ENCODE measurements at regions not wholly inside any gene's neighbourhood (a gene's known extent, or its start where the extent isn't known, plus 50 kb on each side); places are given as distances from the start of the nearest gene placed in this dataset.

DNA sequence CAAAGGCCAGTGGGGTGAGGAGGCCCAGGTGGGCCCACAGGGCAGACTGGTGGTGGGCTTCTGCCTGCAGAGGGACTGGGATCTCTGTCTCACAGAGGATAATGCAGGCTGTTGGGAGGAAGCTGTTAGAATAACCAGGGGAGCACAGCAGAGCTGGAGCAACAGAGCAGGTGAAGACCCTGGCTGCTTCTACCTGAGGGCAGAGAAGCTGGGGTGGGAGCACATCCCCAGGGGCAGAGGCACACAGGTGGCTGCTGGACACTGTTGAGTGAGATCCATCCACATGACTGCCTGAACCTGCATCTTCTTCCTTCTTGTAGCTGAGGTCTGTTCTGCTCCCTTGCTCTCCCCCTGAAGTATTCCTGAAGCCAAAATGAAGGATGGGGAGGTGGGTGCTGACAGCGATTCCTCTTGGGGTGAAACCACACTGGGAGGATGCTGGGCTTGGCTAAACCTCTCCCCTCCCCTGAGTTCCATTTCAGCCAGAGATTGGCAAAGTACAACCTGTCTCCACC, 1725.0 kb downstream of the TP53TG3F start:
- H3K9me3 ChIP-seq (ENCODE audit: control insufficient read depth, insufficient read depth, low read depth, low read length) = peaks cover 86% of the 10 kb centered on the region; the same call in 1 of the 2 replicates
- H3K27ac ChIP-seq (ENCODE audit: low read depth, low read length) = no peak overlapping the region
- H3K9ac ChIP-seq (ENCODE audit: low read length) = no peak overlapping the region
- no peaks in the 10 kb centered on the region; the same call in 1 of the 2 replicates for H3K27me3 ChIP-seq (ENCODE audit: control insufficient read depth, insufficient read depth, low read length)
- no peaks in the 10 kb centered on the region for H3K4me1 ChIP-seq (ENCODE audit: control insufficient read depth, insufficient read depth, low read length)
- H3K36me3 ChIP-seq (ENCODE audit: control insufficient read depth, insufficient read depth, low read length) = no peaks in the 10 kb centered on the region
- H3K4me3 ChIP-seq (ENCODE audit: low read depth, low read length) = no peak overlapping the region

DNA sequence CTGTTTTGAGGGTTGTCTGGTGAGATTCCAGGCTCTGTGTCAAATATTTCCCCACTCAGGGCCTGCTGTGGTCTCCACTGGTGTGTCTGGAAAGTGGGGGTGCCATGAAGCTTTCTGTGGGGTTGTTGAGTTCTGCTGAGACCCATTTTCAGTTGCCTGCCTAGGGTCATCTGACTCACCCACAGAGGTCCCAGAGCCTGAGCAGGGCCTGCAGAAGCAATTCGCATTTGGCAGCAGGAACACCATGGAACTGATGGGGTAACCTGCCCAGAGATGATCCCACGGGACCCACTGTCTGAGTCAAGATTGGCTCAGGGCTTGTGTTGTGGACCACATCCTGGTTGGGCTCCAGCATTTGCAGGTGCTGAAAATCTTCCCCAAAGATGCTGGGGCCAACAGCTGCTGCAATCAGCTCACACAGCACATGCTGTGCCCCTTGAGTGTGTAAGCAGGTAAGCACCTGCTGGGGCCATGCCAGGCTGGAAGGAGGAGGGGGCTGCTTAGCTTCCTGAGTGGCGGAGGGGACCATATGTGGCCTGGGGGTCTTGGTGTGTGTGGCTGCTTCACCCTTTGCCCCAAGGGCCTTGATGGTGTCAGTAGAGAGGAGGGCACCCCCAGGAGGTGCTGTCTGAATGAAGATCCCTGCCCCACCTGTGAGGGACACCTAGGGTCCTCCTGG, 1726.1 kb downstream of the TP53TG3F start:
- H3K27me3 ChIP-seq (ENCODE audit: control insufficient read depth, insufficient read depth, low read length) = no peaks in the 10 kb centered on the region; the same call in 1 of the 2 replicates
- no peak overlapping the region for H3K27ac ChIP-seq (ENCODE audit: low read depth, low read length)
- no peak overlapping the region for H3K9ac ChIP-seq (ENCODE audit: low read length)
- no peaks in the 10 kb centered on the region for H3K4me1 ChIP-seq (ENCODE audit: control insufficient read depth, insufficient read depth, low read length)
- H3K36me3 ChIP-seq (ENCODE audit: control insufficient read depth, insufficient read depth, low read length) = no peaks in the 10 kb centered on the region
- H3K9me3 ChIP-seq (ENCODE audit: control insufficient read depth, insufficient read depth, low read depth, low read length) = peaks cover 80% of the 10 kb centered on the region; the same call in 1 of the 2 replicates
- H3K4me3 ChIP-seq (ENCODE audit: low read depth, low read length) = no peak overlapping the region

DNA sequence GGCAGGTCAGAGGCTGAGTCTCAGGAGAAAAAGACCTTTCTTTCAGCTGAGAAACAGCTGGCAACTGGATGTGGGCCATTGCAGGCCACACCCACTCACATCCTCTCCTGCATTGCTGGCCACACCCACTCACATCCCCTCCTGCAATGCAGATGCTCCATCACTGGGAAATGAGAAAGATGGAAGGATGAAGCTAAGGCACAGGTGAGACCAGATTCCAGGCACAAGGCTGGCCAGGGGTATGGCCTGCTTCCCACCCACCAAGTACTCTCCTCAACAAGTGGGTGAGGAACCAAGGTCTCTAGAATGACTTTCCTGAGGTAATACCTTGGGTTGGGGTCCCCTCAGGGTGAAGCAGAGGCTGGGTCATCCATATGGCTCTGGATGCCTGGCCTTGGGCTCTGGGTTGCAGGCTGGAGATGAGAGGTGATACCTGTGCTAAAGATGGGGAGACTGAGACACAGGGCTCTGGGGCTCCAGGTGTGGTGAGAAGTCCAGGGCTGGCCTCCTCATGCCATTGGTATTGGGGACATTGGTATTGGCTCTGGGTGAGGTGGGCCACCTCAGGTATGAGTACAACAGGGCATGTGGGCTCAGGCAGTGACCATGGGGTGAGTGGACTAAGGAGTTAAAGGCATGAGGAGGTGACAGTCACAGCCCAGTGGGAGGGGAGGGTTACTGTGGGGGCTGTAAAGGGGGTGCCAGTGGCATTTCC, 1726.8 kb downstream of the TP53TG3F start:
- Histone ChIP-seq H3K27ac (ENCODE audit: low read depth, low read length) (no peak overlapping the region), H3K9ac (ENCODE audit: low read length) (no peak overlapping the region), H3K9me3 (ENCODE audit: control insufficient read depth, insufficient read depth, low read depth, low read length) (peaks cover 75% of the 10 kb centered on the region; the same call in 1 of the 2 replicates), H3K4me3 (ENCODE audit: low read depth, low read length) (no peak overlapping the region), H3K27me3 (ENCODE audit: control insufficient read depth, insufficient read depth, low read length) (no peaks in the 10 kb centered on the region; the same call in 1 of the 2 replicates), H3K36me3 (ENCODE audit: control insufficient read depth, insufficient read depth, low read length) (no peaks in the 10 kb centered on the region), H3K4me1 (ENCODE audit: control insufficient read depth, insufficient read depth, low read length) (no peaks in the 10 kb centered on the region)

DNA sequence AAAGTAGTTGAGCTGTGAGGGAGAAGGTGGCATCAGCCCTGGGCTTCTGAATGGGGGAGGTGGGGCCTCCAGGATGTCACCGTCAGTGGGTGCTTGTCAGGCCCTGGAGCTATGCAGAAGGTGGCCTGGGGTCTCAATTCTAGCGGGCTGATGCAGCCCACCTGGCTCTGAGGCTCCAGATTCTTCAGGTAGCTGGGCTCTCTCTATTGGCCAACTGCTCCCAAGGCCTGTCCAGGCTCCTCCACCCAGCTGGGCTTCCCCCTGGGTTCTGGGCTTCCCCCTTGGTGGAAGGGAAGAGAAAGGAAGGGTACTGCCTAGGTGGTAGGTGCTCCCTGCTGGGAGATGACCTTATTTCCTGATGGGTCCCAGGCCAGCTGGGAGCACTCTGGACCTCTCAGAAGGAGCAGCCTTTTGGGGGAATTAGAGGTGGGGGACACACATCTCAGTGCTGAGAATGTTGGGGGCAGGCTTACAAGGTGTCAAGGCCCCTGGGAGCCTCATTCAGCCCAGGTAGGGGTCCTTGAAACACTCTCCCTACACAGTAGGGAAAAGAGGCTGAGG, 1728.3 kb downstream of the TP53TG3F start:
- H3K9me3 ChIP-seq (ENCODE audit: control insufficient read depth, insufficient read depth, low read depth, low read length) = peaks cover 62% of the 10 kb centered on the region; the same call in 1 of the 2 replicates
- H3K4me3 ChIP-seq (ENCODE audit: low read depth, low read length) = no peak overlapping the region

DNA sequence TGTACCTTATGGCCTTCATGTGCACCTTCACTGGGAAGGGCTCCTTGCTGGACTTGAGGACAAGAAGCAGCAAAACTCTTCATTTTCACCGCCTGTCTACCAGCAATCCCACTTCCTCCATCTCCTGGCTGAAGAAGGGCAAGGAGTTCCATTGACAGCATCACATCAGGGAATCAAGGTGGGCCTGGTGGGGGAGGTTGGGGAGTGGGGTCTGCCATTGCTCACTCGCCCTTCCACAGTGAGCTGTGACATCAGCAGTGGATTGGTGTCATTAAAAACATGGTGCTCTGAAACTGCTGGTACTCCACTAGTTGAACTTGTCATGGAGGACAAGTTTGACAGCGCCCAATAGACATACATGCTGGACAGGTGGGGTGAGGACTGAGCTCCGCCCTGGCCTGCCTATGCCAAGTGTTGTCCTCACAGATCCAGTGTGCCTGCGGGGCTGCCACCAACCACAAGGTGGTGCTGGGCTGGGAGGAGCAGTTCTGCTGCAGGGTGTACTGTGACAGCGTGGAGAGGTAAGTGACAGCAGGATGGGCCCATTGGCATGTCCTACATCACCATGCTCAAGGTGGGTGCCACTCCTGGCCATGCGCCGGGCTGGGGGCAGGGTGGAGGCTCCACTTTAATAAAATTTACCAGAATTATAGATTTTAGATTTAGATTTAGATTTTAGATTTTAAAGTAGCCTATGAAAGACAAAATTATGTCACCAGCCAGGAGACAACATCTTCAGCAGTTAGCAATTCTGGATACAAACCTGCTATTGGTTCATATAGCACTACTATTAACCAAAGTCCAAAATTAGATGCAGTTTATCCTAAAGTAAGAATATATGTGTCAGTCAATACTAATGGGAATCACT, 1729.1 kb downstream of the TP53TG3F start:
- Histone ChIP-seq H3K27me3 (ENCODE audit: control insufficient read depth, insufficient read depth, low read length) (no peaks in the 10 kb centered on the region; the same call in 1 of the 2 replicates), H3K4me1 (ENCODE audit: control insufficient read depth, insufficient read depth, low read length) (no peaks in the 10 kb centered on the region), H3K9me3 (ENCODE audit: control insufficient read depth, insufficient read depth, low read depth, low read length) (peaks cover 61% of the 10 kb centered on the region; the same call in 1 of the 2 replicates)

More for the DNA sequence above, 1728.3 kb downstream of the TP53TG3F start:
- no peak overlapping the region for H3K9ac ChIP-seq (ENCODE audit: low read length)
- H3K27me3 ChIP-seq (ENCODE audit: control insufficient read depth, insufficient read depth, low read length) = no peaks in the 10 kb centered on the region; the same call in 1 of the 2 replicates
- no peaks in the 10 kb centered on the region for H3K36me3 ChIP-seq (ENCODE audit: control insufficient read depth, insufficient read depth, low read length)
- H3K27ac ChIP-seq (ENCODE audit: low read depth, low read length) = no peak overlapping the region
- H3K4me1 ChIP-seq (ENCODE audit: control insufficient read depth, insufficient read depth, low read length) = no peaks in the 10 kb centered on the region

DNA sequence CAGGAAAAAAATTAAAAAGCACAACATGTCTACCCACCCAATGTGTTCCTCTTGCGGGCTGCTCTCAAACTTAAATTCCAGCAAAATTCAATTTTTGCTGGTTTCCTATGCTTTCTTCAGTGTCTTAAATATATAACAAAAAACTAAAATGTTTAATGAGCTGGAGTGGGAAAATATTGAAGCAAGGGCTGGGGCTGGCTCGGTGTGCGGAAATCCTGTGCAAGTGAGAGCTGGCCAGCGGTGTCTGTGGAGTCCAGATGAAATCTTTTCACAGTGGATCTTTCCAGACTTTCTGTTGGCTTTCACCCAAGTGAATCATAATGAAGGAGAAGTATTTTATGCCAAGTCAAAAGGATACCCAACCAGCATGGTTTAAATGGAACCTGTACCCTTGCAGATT, 1733.6 kb downstream of the TP53TG3F start:
- H3K4me1 ChIP-seq (ENCODE audit: control insufficient read depth, insufficient read depth, low read length) = no peaks in the 10 kb centered on the region
- H3K9me3 ChIP-seq (ENCODE audit: control insufficient read depth, insufficient read depth, low read depth, low read length) = peaks cover 58% of the 10 kb centered on the region; the same call in 1 of the 2 replicates

More for the DNA sequence above, 1729.1 kb downstream of the TP53TG3F start:
- H3K4me3 ChIP-seq (ENCODE audit: low read depth, low read length) = no peak overlapping the region
- H3K27ac ChIP-seq (ENCODE audit: low read depth, low read length) = no peak overlapping the region
- H3K9ac ChIP-seq (ENCODE audit: low read length) = no peak overlapping the region
- H3K36me3 ChIP-seq (ENCODE audit: control insufficient read depth, insufficient read depth, low read length) = no peaks in the 10 kb centered on the region

DNA sequence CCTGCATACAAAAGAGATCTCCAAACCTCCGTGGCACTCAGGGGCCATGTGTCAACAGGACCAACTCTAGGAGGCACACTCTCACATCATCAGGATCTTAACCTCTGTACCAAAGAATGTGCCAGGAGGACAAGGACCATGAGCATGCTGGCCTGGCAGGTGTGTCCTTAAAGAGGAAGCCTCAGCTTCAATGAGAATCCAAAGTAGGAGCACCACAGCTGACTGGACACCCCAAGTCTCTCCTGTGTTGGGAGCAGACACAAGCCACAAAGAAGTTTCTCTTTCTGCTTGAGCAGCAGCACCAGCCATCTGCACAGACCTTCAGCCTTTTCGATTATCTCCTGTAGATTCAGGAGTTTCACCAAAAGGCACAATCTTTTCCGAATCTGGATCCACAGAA, 1734.5 kb downstream of the TP53TG3F start:
- Histone ChIP-seq H3K27me3 (ENCODE audit: control insufficient read depth, insufficient read depth, low read length) (peaks cover 4% of the 10 kb centered on the region; the same call in 1 of the 2 replicates), H3K27ac (ENCODE audit: low read depth, low read length) (no peak overlapping the region), H3K36me3 (ENCODE audit: control insufficient read depth, insufficient read depth, low read length) (no peaks in the 10 kb centered on the region), H3K9ac (ENCODE audit: low read length) (no peak overlapping the region), H3K9me3 (ENCODE audit: control insufficient read depth, insufficient read depth, low read depth, low read length) (peaks cover 59% of the 10 kb centered on the region; the same call in 1 of the 2 replicates), H3K4me1 (ENCODE audit: control insufficient read depth, insufficient read depth, low read length) (no peaks in the 10 kb centered on the region), H3K4me3 (ENCODE audit: low read depth, low read length) (no peak overlapping the region)

More for the DNA sequence above, 1733.6 kb downstream of the TP53TG3F start:
- H3K9ac ChIP-seq (ENCODE audit: low read length) = no peak overlapping the region
- no peaks in the 10 kb centered on the region; the same call in 1 of the 2 replicates for H3K27me3 ChIP-seq (ENCODE audit: control insufficient read depth, insufficient read depth, low read length)
- H3K36me3 ChIP-seq (ENCODE audit: control insufficient read depth, insufficient read depth, low read length) = no peaks in the 10 kb centered on the region
- no peak overlapping the region for H3K4me3 ChIP-seq (ENCODE audit: low read depth, low read length)
- H3K27ac ChIP-seq (ENCODE audit: low read depth, low read length) = no peak overlapping the region

DNA sequence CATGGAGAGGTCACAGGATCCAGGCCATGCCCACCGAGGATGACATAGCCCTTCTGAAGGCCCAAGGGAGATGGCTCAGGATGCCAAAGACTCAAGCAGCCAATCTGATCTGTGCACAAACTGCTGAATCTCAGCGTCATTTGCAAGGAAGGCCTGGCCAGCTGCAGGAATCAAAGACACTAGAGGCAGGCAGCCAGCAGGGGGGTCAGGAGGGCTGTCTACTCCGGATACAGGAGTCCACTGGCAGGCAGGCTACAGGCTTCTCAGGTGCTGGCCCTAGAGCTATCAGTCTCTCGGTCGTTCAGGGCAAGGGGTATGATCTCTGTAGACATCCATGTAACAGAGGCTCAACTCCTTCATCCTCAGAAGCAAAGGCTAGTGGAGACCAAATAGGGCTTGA, 1735.3 kb downstream of the TP53TG3F start:
- no peak overlapping the region for H3K4me3 ChIP-seq (ENCODE audit: low read depth, low read length)
- no peak overlapping the region for H3K9ac ChIP-seq (ENCODE audit: low read length)
- no peaks in the 10 kb centered on the region for H3K36me3 ChIP-seq (ENCODE audit: control insufficient read depth, insufficient read depth, low read length)
- no peak overlapping the region for H3K27ac ChIP-seq (ENCODE audit: low read depth, low read length)
- no peaks in the 10 kb centered on the region for H3K4me1 ChIP-seq (ENCODE audit: control insufficient read depth, insufficient read depth, low read length)
- H3K27me3 ChIP-seq (ENCODE audit: control insufficient read depth, insufficient read depth, low read length) = peaks cover 10% of the 10 kb centered on the region; the same call in 1 of the 2 replicates
- H3K9me3 ChIP-seq (ENCODE audit: control insufficient read depth, insufficient read depth, low read depth, low read length) = peaks cover 65% of the 10 kb centered on the region; the same call in 1 of the 2 replicates

DNA sequence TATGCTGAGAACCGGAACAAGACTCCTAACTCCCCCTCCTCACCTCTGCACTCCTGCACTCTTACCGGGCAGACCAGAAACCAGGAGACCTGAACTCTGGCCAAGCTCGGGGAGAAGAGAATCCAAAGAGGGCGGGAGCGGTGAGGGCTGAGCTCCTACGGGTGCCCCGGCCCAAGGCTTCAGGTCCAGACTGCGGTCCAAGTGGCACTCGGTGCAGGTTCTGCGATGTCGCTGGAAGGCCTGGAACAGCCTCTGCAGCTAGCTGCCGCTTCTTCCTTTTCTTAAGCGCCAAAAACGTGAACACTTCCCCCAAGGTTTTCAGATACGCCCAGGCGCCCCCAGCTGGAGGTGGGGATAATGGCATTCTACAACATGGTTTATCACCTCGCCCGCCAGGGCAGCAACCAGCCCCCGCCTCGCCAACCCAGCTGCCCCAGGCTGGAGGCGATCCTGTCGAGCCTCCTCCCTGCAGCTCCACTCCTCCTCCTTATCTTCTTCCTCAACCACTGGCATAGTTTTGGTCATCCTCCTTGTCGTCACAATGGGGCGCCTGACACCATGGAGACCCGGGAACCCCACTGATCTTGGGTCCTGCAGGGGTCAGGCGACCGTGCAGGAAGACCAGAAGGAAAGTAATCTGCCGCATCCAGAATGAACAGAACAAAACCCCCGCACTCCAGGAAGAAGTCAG, 1735.9 kb downstream of the TP53TG3F start:
- Histone ChIP-seq H3K4me3 (ENCODE audit: low read depth, low read length) (no peak overlapping the region), H3K9ac (ENCODE audit: low read length) (no peak overlapping the region), H3K27ac (ENCODE audit: low read depth, low read length) (no peak overlapping the region), H3K4me1 (ENCODE audit: control insufficient read depth, insufficient read depth, low read length) (no peaks in the 10 kb centered on the region), H3K27me3 (ENCODE audit: control insufficient read depth, insufficient read depth, low read length) (peaks cover 10% of the 10 kb centered on the region; the same call in 1 of the 2 replicates), H3K9me3 (ENCODE audit: control insufficient read depth, insufficient read depth, low read depth, low read length) (peaks cover 69% of the 10 kb centered on the region; the same call in 1 of the 2 replicates), H3K36me3 (ENCODE audit: control insufficient read depth, insufficient read depth, low read length) (no peaks in the 10 kb centered on the region)

DNA sequence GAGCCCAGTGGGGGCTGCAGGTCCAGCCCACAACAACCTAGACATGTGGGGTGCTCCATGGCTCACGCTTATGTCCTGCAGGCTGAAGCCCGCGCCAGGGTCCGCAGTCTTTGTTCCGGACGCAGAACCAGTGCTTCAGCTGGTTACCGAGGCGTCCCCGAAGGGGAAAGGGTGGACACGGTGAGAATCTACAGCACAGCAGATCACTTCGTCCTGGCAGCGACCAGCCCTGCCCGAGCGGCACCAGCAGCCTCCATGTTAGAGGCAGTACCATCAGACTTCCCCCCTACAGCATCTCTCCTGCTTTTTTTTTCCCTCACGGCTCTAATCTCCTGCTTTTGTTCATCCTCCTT, 1736.4 kb downstream of the TP53TG3F start:
- Histone ChIP-seq H3K4me1 (ENCODE audit: control insufficient read depth, insufficient read depth, low read length) (no peaks in the 10 kb centered on the region), H3K9ac (ENCODE audit: low read length) (no peak overlapping the region), H3K4me3 (ENCODE audit: low read depth, low read length) (no peak overlapping the region), H3K27me3 (ENCODE audit: control insufficient read depth, insufficient read depth, low read length) (peaks cover 10% of the 10 kb centered on the region; the same call in 1 of the 2 replicates), H3K9me3 (ENCODE audit: control insufficient read depth, insufficient read depth, low read depth, low read length) (peaks cover 73% of the 10 kb centered on the region; the same call in 1 of the 2 replicates), H3K27ac (ENCODE audit: low read depth, low read length) (no peak overlapping the region), H3K36me3 (ENCODE audit: control insufficient read depth, insufficient read depth, low read length) (no peaks in the 10 kb centered on the region)

All from HUES6 (cell line).